KMS-11 (cell line): ENCODE measurements at regions not wholly inside any gene's neighbourhood (a gene's known extent, or its start where the extent isn't known, plus 50 kb on each side); places are given as distances from the start of the nearest gene placed in this dataset.

Experiments used
- H2AFZ ChIP-seq: fragments of 200-600 bp; sonication (generic); 2 replicates; pipeline ENCODE4 v1.6.1; 2016; ENCODE audit warnings: antibody characterized with exemption, mixed run types, low read depth
- H3K27ac ChIP-seq: fragments of 200-600 bp; sonication (generic); 2 replicates; pipeline ENCODE4 v1.6.1; 2016; ENCODE audit warnings: mild to moderate bottlenecking, mixed run types
- H3K27me3 ChIP-seq: fragments of 200-600 bp; sonication (generic); 2 replicates; pipeline ENCODE4 v1.6.1; 2017; ENCODE audit warnings: mild to moderate bottlenecking, low read depth, mixed run types, moderate library complexity; ENCODE audit not compliant: insufficient read depth
- H3K36me3 ChIP-seq: fragments of 200-600 bp; sonication (generic); 2 replicates; pipeline ENCODE4 v1.6.1; 2017; ENCODE audit warnings: mild to moderate bottlenecking, mixed run types; ENCODE audit not compliant: insufficient read depth
- H3K4me1 ChIP-seq: fragments of 200-600 bp; sonication (generic); 2 replicates; pipeline ENCODE4 v1.6.1; 2016; ENCODE audit warnings: mild to moderate bottlenecking, low read depth, mixed run types; ENCODE audit not compliant: poor library complexity, severe bottlenecking
- H3K4me2 ChIP-seq: fragments of 200-600 bp; sonication (generic); 2 replicates; pipeline ENCODE4 v1.7.0; 2016; ENCODE audit warnings: mild to moderate bottlenecking, mixed run types
- H3K4me3 ChIP-seq: fragments of 200-600 bp; sonication (generic); IDR thresholded peaks from 2 replicates; pipeline ENCODE4 v1.6.1; 2017; ENCODE audit warnings: low read depth, low read length, mixed read lengths; ENCODE audit not compliant: insufficient read depth
- H3K79me2 ChIP-seq: fragments of 200-600 bp; sonication (generic); 2 replicates; pipeline ENCODE4 v1.6.1; 2016; ENCODE audit warnings: low read depth, mixed run types; ENCODE audit not compliant: insufficient read depth
- H3K9ac ChIP-seq: fragments of 200-600 bp; sonication (generic); 2 replicates; pipeline ENCODE4 v1.6.1; 2016; ENCODE audit warnings: mild to moderate bottlenecking, mixed run types
- H4K20me1 ChIP-seq: fragments of 200-600 bp; sonication (generic); 2 replicates; pipeline ENCODE4 v1.6.1; 2016; ENCODE audit warnings: mild to moderate bottlenecking, mixed run types; ENCODE audit not compliant: insufficient read depth
- CTCF ChIP-seq: fragments of 200-600 bp; sonication (generic); conservative IDR thresholded peaks from 2 replicates; pipeline ENCODE4 v1.6.1; 2017; ENCODE audit warnings: low read depth, mild to moderate bottlenecking, antibody characterized with exemption, low read length, moderate library complexity, mixed read lengths

GRCh38 chr3:6282918-6283317, 578.0 kb upstream of the GRM7 start:
- Histone ChIP-seq H2AFZ (no peak overlapping the region), H3K27me3 (no peaks in the 10 kb centered on the region), H3K27ac (no peak overlapping the region), H3K36me3 (no peaks in the 10 kb centered on the region), H3K4me3 (no peak overlapping the region), H3K79me2 (no peaks in the 10 kb centered on the region), H3K4me1 (no peaks in the 10 kb centered on the region), H3K9ac (no peak overlapping the region), H4K20me1 (no peaks in the 10 kb centered on the region), H3K4me2 (no peak overlapping the region)
- no peak for TF ChIP-seq CTCF

DNA sequence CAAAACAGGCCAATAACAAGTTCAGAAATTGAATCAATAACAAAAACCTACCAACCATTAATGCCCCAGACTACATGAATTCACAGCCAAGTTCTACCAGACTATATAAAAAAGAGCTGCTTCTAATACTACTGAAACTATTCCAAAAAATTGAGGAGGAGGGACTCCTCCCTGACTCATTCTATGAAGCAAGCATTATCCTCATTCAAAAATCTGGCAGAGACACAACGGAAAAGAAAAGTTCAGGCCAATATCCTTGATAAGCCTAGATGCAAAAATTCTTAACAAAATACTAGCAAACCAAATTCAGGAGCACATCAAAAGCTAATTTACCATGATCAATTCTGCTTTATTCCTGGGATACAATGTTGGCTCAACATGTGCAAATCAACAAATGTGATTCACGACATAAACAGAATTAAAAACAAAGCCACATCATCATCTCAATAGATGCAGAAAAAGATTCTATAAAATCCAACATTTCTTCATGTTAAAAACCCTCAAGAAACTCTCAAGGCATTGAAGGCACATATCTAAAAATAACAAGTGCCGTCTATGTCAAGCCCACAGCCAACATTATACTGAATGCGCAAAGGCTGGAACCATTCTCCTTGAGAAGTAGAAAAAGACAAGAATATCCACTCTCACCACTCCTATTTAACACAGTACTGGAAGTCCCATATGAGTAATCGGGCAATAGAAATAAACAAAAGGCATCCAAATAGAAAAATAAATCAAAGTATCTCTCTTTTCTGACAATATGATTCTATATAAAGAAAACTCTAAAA, 573.6 kb upstream of the GRM7 start:
- H3K27ac ChIP-seq: no peak overlapping the region
- no peak for TF ChIP-seq CTCF
- no peak overlapping the region for H3K9ac ChIP-seq
- no peaks in the 10 kb centered on the region for H3K4me1 ChIP-seq
- no peak overlapping the region for H2AFZ ChIP-seq
- H3K27me3 ChIP-seq: no peaks in the 10 kb centered on the region
- H3K4me2 ChIP-seq: no peak overlapping the region
- no peaks in the 10 kb centered on the region for H3K36me3 ChIP-seq
- no peak overlapping the region for H3K4me3 ChIP-seq
- H4K20me1 ChIP-seq: no peaks in the 10 kb centered on the region
- no peaks in the 10 kb centered on the region for H3K79me2 ChIP-seq

DNA sequence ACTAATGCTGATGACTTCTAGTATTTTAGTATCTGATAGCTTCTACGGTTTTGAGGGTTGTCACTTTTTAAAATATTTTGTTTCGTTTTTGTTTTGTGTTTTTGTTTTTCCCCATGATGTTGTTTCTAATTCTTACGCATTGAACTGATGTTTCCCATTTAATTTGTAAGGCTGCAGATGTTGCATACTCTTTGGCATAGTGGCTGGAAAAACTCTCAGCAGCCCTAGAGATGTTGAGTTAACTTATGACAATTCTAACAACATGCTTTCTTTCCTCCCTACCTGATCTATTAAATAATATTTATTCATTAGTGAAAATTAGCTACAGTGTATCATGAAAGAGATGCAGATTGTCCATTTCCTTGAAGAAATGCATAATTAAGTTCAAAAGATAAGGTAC, 559.3 kb upstream of the GRM7 start:
- Histone ChIP-seq H3K27me3 (no peaks in the 10 kb centered on the region), H3K4me2 (no peak overlapping the region), H3K4me1 (no peaks in the 10 kb centered on the region), H3K36me3 (no peaks in the 10 kb centered on the region), H3K27ac (no peak overlapping the region), H2AFZ (no peak overlapping the region), H3K79me2 (no peaks in the 10 kb centered on the region), H3K9ac (no peak overlapping the region), H3K4me3 (no peak overlapping the region), H4K20me1 (no peaks in the 10 kb centered on the region)
- no peak for TF ChIP-seq CTCF

DNA sequence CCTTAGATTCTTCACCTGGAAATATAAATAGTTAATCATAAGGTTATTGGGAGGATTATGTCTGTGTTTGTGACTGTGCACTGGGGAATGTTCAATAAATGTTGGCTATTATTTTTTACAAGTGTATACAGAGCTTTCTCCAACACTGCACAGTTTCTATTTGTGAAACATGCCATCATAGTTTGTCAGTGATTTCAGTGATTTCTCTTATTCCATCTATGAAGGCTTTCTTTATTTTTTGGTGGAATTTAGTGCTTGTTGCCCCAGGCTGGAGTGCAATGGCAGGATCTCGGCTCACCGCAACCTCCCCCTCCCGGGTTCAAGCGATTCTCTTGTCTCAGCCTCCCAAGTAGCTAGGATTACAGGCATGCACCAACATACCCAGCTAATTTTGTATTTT, 545.0 kb upstream of the GRM7 start:
- Histone ChIP-seq H3K36me3 (no peaks in the 10 kb centered on the region), H3K27me3 (no peaks in the 10 kb centered on the region), H4K20me1 (no peaks in the 10 kb centered on the region)

More for the DNA sequence above, 545.0 kb upstream of the GRM7 start:
- no peak overlapping the region for H3K4me2 ChIP-seq
- H3K79me2 ChIP-seq: no peaks in the 10 kb centered on the region
- no peak overlapping the region for H3K9ac ChIP-seq
- no peak overlapping the region for H3K4me3 ChIP-seq
- TF ChIP-seq CTCF: no peak
- H3K27ac ChIP-seq: no peak overlapping the region
- no peak overlapping the region for H2AFZ ChIP-seq
- H3K4me1 ChIP-seq: no peaks in the 10 kb centered on the region
